GM06990 (cell line): ENCODE measurements at regions not wholly inside any gene's neighbourhood (a gene's known extent, or its start where the extent isn't known, plus 50 kb on each side); places are given as distances from the start of the nearest gene placed in this dataset.

Experiments used
- DNase-seq: peaks from one replicate; pipeline ENCODE4 v3.0.0-alpha.2; 2011; ENCODE audit not compliant: insufficient read length; ENCODE audit errors: extremely low read depth
- H3K27me3 ChIP-seq: replicated peaks from 2 replicates; pipeline ENCODE4 v1.6.0; 2011; ENCODE audit warnings: low read length; ENCODE audit not compliant: control insufficient read depth, insufficient read depth
- H3K36me3 ChIP-seq: 2 replicates; pipeline ENCODE4 v1.5.1; 2011; ENCODE audit warnings: low read length; ENCODE audit not compliant: control insufficient read depth, insufficient read depth
- H3K4me3 ChIP-seq: replicated peaks from 2 replicates; pipeline ENCODE4 v1.5.1; 2011; ENCODE audit warnings: low read depth, mild to moderate bottlenecking, control low read depth, low read length
- TF ChIP-seq, protein P1 (sequence below): IDR thresholded peaks from 2 replicates; pipeline ENCODE4 v1.5.1; 2011; ENCODE audit warnings: low read length, control low read depth, mild to moderate bottlenecking, inconsistent platforms; ENCODE audit not compliant: insufficient read depth, poor library complexity, severe bottlenecking

GRCh38 chr4:72805284-72805683 lies 236.3 kb upstream of the ADAMTS3 start:
- no peak overlapping the region for H3K4me3 ChIP-seq
- DNase-seq = no peak
- H3K36me3 ChIP-seq = no peaks in the 10 kb centered on the region

GRCh38 chr4:72797486-72797885 lies 228.5 kb upstream of the ADAMTS3 start:
- no peaks in the 10 kb centered on the region for H3K36me3 ChIP-seq
- H3K27me3 ChIP-seq = no peaks in the 10 kb centered on the region
- H3K4me3 ChIP-seq = no peak overlapping the region
- DNase-seq = no peak
- TF ChIP-seq, protein P1, sequence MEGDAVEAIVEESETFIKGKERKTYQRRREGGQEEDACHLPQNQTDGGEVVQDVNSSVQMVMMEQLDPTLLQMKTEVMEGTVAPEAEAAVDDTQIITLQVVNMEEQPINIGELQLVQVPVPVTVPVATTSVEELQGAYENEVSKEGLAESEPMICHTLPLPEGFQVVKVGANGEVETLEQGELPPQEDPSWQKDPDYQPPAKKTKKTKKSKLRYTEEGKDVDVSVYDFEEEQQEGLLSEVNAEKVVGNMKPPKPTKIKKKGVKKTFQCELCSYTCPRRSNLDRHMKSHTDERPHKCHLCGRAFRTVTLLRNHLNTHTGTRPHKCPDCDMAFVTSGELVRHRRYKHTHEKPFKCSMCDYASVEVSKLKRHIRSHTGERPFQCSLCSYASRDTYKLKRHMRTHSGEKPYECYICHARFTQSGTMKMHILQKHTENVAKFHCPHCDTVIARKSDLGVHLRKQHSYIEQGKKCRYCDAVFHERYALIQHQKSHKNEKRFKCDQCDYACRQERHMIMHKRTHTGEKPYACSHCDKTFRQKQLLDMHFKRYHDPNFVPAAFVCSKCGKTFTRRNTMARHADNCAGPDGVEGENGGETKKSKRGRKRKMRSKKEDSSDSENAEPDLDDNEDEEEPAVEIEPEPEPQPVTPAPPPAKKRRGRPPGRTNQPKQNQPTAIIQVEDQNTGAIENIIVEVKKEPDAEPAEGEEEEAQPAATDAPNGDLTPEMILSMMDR = no peak

More at GRCh38 chr4:72805284-72805683, 236.3 kb upstream of the ADAMTS3 start:
- TF ChIP-seq, protein P1 = no peak
- no peaks in the 10 kb centered on the region for H3K27me3 ChIP-seq

DNA sequence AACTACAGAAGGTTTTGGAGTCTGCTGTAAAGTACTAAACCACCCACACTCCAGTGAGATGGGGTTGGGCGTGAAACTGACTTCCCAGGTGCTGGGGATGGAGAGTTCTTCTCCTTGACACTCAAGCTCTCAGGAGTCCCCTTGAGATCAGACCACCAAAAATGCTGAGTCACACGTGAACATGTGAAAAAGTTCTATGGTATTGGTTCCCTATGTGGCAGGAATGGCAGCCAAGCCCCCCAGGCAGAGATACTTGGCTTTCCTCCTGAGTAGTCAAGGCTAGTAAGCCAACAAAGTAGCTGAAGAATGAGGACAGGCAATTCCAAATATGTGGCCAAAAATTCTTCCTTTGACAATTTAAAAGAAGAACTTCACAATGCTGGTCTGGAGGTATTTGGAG lies 222.0 kb upstream of the ADAMTS3 start:
- Histone ChIP-seq H3K4me3 (no peak overlapping the region), H3K27me3 (no peaks in the 10 kb centered on the region), H3K36me3 (no peaks in the 10 kb centered on the region)
- TF ChIP-seq, protein P1 = no peak
- DNase-seq = no peak

GRCh38 chr4:72786401-72786990 lies 217.5 kb upstream of the ADAMTS3 start:
- Histone ChIP-seq H3K27me3 (no peaks in the 10 kb centered on the region), H3K4me3 (no peak overlapping the region), H3K36me3 (no peaks in the 10 kb centered on the region)
- TF ChIP-seq, protein P1 = no peak
- no peak for DNase-seq

GRCh38 chr4:72779241-72779640 lies 210.2 kb upstream of the ADAMTS3 start:
- no peak for DNase-seq
- Histone ChIP-seq H3K27me3 (no peaks in the 10 kb centered on the region), H3K36me3 (no peaks in the 10 kb centered on the region), H3K4me3 (no peak overlapping the region)
- TF ChIP-seq, protein P1 = no peak

DNA sequence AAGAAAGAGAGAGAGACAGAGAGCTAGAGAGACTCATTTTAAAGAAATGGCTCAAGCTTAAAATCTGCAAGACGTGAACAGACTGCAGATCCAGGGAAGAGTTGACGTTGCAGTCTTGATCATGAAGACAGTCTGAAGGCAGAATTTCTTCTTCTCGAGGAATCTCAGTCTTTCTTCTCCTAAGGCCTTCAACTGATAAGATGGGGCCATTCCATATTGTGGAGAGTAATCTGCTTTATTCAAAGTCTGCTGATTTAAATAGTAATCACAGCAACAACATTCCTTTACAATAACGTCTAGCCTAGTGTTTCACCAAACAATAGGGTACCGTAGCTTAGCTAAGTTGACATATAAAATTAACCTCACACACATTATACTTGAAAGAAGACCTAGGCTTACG lies 208.4 kb upstream of the ADAMTS3 start:
- Histone ChIP-seq H3K36me3 (no peaks in the 10 kb centered on the region), H3K27me3 (no peaks in the 10 kb centered on the region), H3K4me3 (no peak overlapping the region)
- no peak for DNase-seq
- TF ChIP-seq, protein P1 = no peak
